ENCODE measurements at regions not wholly inside any gene's neighbourhood (a gene's known extent, or its start where the extent isn't known, plus 50 kb on each side); places are given as distances from the start of the nearest gene placed in this dataset.

DNA sequence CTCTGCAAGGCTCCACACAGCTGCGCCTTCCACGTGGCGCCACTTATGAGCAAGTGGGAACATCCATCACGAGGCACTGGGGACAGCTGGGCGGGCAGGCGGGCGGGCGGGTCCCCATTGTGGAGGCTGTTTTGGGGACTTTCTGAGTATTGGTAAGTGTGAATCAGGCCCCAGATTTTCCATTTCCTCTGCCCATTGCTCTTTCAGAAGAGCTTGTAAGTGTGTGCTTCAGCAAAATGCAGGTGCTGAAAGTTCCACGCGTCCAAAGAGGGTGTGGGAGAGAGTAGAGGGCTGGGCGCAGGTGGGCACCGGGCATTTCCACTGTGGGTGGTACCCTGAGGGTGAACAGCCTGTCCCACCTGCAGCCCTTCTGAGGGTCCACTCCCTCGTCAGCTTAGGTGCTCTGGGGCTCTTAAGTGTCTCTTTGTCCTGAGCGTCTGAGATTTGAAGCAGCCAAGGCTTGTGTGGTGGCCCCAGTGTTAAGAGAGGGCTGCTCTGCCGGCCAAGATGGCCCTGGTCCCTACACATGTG lies 177.1 kb downstream of the RPLP1 start:
- Histone ChIP-seq H3K27ac (no peak overlapping the region), H3K4me3 (no peak overlapping the region), H3K9me3 (no peaks in the 10 kb centered on the region), H3K27me3 (no peaks in the 10 kb centered on the region), H3K4me1 (no peaks in the 10 kb centered on the region), H3K36me3 (no peaks in the 10 kb centered on the region)
- intact Hi-C loops (cut with DNase I; ENCODE audit: low total_unique reads), result no loop called here
- no peak for DNase-seq (ENCODE audit: low spot score in 2 of 2)
- TF ChIP-seq, protein P1, sequence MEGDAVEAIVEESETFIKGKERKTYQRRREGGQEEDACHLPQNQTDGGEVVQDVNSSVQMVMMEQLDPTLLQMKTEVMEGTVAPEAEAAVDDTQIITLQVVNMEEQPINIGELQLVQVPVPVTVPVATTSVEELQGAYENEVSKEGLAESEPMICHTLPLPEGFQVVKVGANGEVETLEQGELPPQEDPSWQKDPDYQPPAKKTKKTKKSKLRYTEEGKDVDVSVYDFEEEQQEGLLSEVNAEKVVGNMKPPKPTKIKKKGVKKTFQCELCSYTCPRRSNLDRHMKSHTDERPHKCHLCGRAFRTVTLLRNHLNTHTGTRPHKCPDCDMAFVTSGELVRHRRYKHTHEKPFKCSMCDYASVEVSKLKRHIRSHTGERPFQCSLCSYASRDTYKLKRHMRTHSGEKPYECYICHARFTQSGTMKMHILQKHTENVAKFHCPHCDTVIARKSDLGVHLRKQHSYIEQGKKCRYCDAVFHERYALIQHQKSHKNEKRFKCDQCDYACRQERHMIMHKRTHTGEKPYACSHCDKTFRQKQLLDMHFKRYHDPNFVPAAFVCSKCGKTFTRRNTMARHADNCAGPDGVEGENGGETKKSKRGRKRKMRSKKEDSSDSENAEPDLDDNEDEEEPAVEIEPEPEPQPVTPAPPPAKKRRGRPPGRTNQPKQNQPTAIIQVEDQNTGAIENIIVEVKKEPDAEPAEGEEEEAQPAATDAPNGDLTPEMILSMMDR (IDR thresholded peaks at IDR 0.05), result no peak
- TF ChIP-seq POLR2A (IDR thresholded peaks at IDR 0.05), result no peak
- no peak for TF ChIP-seq POLR2AphosphoS5 (IDR thresholded peaks at IDR 0.05)

- DNase-seq (ENCODE audit: low spot score in 2 of 2), result no peak
- H3K36me3 ChIP-seq, result no peaks in the 10 kb centered on the region
- H3K4me1 ChIP-seq, result no peaks in the 10 kb centered on the region
- H3K27me3 ChIP-seq, result no peaks in the 10 kb centered on the region
- intact Hi-C loops (cut with DNase I; ENCODE audit: low total_unique reads), result no loop called here
- H3K9me3 ChIP-seq, result no peaks in the 10 kb centered on the region
- no peak overlapping the region for H3K4me3 ChIP-seq
- TF ChIP-seq, protein P1 (IDR thresholded peaks at IDR 0.05), result no peak
- TF ChIP-seq POLR2A (IDR thresholded peaks at IDR 0.05), result no peak
- TF ChIP-seq POLR2AphosphoS5 (IDR thresholded peaks at IDR 0.05), result no peak
- no peak overlapping the region for H3K27ac ChIP-seq
These were observed 178.4 kb downstream of the RPLP1 start for GRCh38 chr15:69631005-69631404.

- DNase-seq (ENCODE audit: low spot score in 2 of 2), result no peak
- H3K4me1 ChIP-seq, result no peaks in the 10 kb centered on the region
- intact Hi-C loops (cut with DNase I; ENCODE audit: low total_unique reads), result no loop called here
- no peaks in the 10 kb centered on the region for H3K36me3 ChIP-seq
- H3K27ac ChIP-seq, result no peak overlapping the region
- TF ChIP-seq, protein P1 (IDR thresholded peaks at IDR 0.05), result no peak
- no peak for TF ChIP-seq POLR2A (IDR thresholded peaks at IDR 0.05)
- TF ChIP-seq POLR2AphosphoS5 (IDR thresholded peaks at IDR 0.05), result no peak
- H3K27me3 ChIP-seq, result no peaks in the 10 kb centered on the region
- H3K9me3 ChIP-seq, result no peaks in the 10 kb centered on the region
- H3K4me3 ChIP-seq, result no peak overlapping the region
These were observed 179.4 kb downstream of the RPLP1 start for GRCh38 chr15:69631978-69632377.

- no peak overlapping the region for H3K4me3 ChIP-seq
- H3K9me3 ChIP-seq, result no peaks in the 10 kb centered on the region
- H3K27me3 ChIP-seq, result no peaks in the 10 kb centered on the region
- no peaks in the 10 kb centered on the region for H3K4me1 ChIP-seq
- TF ChIP-seq, protein P1 (IDR thresholded peaks at IDR 0.05), result no peak
- intact Hi-C loops (cut with DNase I; ENCODE audit: low total_unique reads), result no loop called here
- no peak overlapping the region for H3K27ac ChIP-seq
- no peaks in the 10 kb centered on the region for H3K36me3 ChIP-seq
- DNase-seq (ENCODE audit: low spot score in 2 of 2), result no peak
These were observed 182.2 kb downstream of the RPLP1 start for GRCh38 chr15:69634860-69635259.

DNA sequence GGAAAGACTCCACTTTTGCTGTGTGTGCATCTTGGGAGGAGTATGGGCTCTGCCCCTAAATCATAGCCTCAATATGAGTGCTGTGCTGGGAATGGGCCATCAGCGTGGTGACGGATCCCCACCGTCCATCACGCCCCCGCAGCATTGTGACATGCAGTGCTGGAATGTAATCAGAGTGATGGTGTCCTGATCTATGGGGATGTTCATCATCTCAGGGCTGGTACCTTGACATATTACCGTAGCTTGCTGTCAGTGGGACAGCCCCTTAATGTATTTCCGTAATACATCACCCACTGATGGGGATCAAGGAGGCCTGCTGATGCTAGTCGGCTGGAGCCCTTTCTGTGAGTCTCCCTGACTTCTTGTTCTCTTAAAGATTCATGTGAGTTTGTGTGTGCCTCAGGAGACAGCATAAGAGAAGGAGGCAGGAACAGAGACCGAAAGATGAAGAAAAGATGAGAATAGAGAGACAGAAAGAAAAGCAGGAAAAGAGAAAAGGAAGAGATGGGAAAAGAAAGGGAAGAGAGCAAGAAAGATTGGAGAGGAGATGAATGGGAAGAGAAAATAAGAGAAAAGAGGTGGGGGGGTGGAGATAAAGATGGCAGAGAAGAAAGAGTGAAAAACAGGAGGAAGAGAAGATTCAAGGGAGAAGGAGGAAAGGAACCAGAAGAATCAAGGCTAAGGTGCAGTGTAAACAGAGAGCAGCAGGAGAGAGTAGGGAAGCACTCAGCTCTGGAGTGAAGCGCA lies 183.7 kb downstream of the RPLP1 start:
- TF ChIP-seq POLR2A (IDR thresholded peaks at IDR 0.05) (no peak), POLR2AphosphoS5 (IDR thresholded peaks at IDR 0.05) (no peak)
- TF ChIP-seq, protein P1 (IDR thresholded peaks at IDR 0.05), result no peak
- intact Hi-C loops (cut with DNase I; ENCODE audit: low total_unique reads), result no loop called here
- H3K27ac ChIP-seq, result no peak overlapping the region

More for the DNA sequence above, 183.7 kb downstream of the RPLP1 start:
- no peaks in the 10 kb centered on the region for H3K36me3 ChIP-seq
- no peaks in the 10 kb centered on the region for H3K4me1 ChIP-seq
- H3K9me3 ChIP-seq, result no peaks in the 10 kb centered on the region
- no peak for DNase-seq (ENCODE audit: low spot score in 2 of 2)
- no peak overlapping the region for H3K4me3 ChIP-seq
- H3K27me3 ChIP-seq, result no peaks in the 10 kb centered on the region
